NCI-H2029 treated with DMSO at 0.1 percent for 48 hours (cell line): ENCODE measurements at regions not wholly inside any gene's neighbourhood (a gene's known extent, or its start where the extent isn't known, plus 50 kb on each side); places are given as distances from the start of the nearest gene placed in this dataset.

ENCODE experiments used
- DNase-seq: peaks from one replicate; lab custom pipeline; 2025; lab: John Stamatoyannopoulos, UW

DNA sequence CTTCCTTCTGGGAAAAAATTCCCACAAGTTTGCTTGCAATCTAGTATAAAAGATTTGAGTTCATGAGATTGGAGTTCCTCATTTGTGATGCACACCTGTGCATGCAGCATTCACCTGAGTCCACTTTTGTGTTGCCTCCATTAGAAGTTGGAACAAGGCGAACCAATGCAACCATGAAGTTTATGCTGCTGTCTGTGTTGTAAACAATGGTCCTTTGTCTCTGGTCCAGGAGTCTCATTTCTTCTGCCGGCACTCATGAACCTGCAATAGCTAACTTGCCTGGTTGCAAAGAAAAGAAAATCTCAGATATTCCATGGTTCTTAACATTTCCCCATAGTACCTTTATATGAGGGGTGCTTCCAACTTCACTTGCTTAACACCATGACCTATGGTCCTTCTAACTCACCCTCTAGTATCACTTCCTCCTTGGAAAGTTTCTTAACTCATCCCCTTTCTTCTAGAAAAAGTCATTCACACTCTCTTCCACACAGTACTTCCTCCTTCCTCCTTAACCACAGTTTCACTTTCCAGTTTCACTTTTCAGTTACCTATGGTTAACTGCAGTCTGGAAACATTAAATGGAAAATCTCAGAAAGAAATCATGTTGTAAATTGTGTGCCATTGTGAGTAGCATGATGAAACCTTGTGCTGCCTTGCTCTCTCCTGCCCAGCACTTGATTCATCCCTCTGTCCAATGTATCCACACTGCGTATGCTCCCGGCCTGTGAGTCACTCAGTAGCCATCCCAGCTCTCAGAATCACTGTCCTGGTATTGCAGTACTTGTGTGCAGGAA, 128.8 kb upstream of the TRIB2 start:
- DNase-seq: no peak

DNA sequence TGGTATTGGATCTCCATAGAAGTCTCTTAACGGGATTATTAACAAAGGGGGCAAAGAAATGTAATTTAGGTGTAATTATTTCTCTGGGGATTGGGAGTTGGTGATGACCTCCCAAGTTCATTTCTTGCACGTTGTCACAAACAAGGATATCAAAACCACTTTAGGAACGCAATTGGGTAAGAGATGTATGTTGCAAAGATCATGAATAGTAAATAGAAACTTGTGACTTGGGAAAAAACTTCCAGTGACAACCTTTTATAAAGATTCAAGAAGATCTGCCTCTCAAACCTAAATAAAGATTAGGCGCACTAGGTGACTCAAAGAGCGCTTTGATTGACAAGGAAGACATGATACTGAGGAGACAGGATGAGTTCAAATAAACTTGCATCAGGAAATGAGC, 127.8 kb upstream of the TRIB2 start:
- no peak for DNase-seq

DNA sequence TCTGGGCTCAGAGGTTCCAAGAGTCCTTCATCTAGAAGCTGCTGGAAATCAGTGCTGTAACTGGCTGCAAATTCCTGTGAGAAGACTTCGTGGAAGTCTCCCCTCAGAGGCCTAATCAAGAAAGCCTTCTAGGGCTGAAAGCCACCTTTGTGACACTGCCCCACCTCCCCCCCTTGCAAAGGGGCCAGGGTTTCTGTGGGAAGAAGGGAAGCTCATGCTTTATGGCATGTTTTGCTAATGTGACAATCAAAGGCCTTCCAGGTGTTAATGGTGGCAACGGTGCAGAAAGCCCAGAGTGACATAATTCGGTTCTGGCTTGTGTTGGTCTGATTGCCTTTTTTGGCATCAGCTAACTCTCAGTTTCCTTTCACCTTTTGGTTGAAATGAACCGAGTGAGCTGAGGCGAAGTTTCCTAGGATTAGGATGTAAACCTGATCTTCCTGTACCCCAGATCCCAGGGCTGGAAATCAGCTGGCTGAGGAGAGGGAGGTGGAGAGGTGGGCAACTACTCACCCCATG, 126.9 kb upstream of the TRIB2 start:
- no peak for DNase-seq

DNA sequence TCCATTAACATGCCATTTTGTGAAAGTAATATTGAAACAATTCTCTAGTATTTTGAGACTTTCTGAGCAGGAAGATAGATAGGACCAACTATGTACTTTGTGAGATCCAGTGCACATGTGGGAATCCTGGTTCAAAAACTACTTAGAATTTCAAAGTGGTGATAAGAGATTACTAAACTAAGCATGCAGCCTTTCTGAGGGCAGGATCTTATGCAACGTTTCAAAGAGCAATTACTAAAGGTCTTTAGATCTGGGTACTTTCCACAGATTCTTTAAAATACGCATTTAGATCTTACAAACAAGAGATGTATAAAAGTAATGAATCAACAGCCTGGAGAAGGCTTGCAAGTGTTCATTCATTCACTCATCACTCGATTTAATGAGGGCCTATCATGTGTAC, 124.4 kb upstream of the TRIB2 start:
- no peak for DNase-seq

DNA sequence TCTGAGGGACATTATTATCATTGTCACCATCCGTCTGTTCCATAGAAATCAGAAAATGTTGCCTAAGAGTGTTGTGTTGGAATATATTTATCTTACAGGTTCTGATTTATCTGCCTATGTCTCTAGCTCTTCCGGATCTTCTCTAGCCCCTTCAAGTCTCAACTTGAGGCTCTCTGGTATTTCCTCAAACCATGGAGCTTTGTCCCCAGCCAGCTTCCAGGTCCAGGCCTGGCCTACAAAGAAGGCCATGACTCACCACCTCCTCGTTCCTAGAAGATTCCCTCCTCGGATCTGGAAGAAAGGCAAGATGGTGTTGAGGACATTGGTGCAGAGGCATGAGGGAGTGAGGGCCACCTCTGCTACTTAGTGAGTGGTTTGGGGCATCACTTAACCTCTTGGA, 122.1 kb upstream of the TRIB2 start:
- no peak for DNase-seq

DNA sequence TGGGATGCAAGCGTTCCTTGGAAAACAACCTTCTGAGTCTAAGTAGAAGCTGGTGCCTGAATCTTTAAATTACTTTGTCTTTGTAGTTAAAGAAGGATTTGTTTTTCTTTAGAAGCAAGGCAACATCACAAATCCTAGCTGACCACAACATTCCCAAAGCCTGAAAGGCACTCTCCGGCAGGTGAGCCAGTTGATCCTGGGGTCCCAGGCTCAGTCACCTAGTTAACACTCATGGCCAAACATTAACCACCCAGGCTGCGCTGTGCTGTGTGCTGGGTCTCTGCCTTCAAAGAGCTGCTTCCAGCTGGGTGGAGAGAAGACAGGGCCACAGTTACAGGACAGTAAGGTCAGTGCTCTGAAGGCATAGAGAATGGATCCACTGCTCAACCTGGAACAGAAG, 120.0 kb upstream of the TRIB2 start:
- DNase-seq: no peak

DNA sequence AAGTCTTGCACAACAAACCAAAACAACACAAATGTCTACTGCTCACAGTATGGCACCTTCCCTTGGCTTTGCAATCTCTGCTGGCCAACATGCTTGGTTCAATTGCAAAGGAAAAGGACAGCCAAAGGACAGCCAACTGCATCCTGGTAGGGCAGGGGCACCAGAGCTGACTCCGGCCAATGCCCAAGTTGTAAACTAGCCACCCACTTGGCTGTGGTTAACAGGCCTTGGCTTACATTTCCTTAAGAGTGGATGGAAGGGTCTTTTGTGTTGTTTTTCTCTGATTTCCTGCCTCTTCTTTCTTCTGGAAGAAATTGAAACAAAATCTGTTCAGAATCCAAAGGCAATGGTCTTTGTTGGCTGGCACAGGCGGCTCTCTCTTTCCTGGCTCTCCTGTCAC, 119.1 kb upstream of the TRIB2 start:
- DNase-seq: no peak

DNA sequence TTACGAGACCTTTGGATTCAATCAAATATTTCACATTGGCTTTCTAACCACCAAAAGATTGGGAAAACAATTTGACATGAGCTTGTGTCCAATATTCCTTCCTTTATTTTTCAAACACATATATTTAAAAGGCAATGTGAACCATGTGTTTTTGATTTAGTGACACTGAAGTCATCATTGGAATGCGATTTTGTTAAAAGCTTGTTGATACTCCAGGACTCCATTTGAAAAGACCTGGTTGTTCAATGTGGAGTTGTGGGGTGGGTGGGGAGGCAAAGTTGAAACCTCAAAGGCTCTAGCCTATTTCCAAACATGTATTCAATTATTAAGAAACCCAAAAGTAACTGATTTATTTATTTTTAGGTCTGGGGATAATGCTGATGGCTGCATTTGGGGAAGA, 114.1 kb upstream of the TRIB2 start:
- no peak for DNase-seq

DNA sequence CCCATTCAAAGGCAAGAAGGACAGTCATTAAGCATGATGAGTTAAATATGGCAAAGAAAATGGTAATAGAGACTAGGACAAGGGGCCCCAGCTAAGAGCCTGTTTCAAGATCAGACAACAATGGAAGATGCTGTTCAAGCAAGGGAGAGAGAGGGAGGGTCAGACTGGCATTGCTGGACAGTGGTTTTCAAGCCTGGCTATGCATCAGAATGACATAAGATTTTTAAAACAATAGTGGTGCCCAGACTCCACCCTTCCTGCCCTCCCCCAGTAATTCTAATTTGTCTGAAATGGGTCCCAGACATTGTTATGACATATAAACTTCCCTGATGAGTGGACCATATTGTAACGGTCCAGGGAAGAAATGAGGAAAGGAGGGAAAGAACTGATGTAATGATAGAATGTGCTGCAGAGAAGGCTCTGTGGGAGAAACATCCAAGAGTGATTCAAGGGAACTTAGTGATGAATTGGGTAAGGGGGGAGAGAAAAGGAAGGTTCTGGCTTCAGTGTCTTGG, 112.9 kb upstream of the TRIB2 start:
- DNase-seq: no peak

DNA sequence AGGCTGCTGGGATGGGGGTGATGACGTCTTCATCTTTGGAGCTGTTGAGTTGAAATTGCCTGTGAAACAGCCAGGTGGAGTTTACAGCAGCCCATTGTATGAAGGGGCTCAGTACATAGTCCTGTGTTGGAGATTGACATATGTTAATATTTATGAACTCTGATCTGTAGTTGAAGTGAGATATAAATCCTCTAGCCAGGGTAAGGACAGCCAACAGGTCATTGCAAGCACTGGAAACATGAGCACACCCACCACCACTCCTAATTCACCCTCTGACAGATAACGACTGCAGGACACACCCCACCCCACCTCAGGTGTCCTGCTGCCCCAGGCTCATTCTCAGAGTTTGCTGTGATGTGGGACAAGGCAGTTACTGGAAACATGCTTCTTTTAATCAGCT, 112.4 kb upstream of the TRIB2 start:
- DNase-seq: no peak

DNA sequence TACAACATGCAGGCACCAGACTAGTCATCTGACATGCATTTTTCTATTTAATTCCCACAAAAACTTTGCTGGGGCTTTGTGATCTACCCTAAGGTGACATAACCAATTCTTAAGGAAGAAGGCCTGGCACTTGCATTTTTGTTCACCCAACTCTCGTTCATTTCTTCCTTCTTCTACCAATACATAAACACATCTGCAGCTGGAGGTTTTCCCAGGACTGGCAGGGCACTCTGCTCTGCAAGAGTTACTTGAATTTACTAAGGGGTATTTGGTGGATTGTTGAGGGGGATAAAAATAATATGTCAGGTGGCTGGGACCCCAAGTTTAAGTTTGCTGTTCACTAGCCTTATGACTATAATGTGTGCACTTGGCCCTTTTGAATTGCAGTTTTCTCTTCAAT, 111.4 kb upstream of the TRIB2 start:
- no peak for DNase-seq

DNA sequence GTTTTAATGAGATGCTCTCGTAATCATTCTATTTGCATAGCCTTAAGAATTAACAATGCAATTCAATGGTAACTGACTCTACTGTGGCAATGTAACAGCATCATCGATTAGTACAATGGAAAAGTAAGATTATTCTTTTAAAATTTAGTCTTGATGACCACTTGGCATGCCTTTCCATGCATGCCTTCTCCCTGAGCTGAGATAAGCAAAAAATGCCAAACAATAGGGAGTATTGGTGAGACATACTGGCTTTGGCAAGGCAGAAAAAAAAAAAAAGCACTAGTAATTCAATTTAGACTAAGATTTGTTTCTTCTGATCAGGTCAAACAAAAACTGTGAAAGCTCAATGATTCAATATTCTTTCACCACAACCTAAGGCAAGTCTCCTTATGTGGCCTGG, 110.8 kb upstream of the TRIB2 start:
- no peak for DNase-seq

DNA sequence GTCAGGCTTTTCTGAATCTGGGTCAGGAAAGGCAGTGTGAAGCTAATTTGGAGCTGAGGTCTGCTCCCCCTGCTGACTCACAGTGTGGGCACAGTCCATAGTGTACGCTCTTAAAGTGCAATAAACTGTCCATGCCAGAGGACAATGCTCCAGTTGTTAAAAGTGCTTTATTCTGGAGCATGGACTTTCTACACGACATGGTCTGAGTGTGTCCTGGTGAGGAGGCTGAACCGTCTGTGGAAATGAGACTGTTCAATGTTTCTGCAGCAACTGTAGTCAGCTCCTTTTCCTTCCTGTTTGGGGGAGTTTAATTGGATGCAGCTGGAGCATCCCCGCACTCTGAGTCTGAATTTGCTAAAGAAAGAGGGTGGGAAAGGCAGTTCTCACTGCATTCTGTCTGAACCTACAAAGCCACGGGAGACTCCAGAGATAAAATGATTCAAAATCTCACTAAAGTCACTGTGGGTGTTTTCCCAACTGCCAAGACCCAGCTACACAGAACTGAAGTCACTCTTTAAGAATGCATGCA, 110.2 kb upstream of the TRIB2 start:
- DNase-seq: no peak

DNA sequence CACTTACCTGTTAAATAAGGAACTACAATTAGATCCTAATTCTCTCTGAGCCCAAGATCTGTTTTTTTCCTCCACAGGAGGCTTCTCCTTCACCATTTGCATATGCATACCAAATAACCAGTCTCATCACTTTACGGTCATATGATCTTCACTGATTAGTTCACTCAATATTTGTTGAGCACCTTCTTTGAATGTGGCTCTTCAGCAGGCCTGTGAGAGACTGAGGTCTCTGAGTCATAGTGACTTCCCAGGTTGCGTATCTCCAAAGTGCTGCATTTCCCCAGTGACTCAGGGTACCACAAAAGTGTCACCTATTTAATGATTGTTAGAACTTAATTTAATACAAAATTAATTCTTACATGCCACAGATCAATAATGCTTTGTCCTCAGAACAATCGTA, 108.8 kb upstream of the TRIB2 start:
- DNase-seq: no peak

DNA sequence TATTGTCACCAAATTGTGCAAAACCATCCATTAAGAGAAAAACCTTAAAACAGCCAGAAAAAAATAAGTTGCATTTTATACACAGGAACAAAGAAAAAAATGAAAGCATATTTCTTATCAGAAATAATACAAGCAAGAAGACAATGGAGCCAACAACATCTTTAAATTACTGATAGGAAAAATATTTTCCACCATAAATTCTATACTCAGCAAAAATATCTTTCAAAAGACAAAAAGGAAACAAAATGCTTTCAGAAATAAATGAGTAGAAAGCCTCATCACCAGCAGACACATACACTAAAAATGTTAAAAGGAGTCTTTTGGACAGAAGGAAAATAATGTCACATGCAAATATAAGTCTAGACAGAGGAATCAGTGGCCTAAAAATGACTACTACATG, 106.4 kb upstream of the TRIB2 start:
- no peak for DNase-seq

DNA sequence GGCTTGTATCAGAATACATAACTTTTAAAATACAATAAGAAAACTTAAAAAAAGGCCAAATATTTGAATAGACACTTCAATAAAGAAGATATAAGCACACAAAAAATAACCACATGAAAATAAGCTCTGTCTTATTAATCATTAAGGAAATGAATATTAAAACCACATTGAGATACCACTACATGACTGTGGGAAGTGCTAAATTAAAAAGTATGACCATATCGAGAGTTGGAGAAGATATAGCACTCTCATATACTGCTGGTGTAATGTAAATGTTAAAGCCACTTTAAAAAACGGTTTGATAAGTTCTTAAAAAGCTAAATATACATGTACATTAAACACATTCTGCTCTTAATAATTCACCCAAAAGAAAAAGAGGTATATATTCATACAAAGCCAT, 104.6 kb upstream of the TRIB2 start:
- DNase-seq: no peak

DNA sequence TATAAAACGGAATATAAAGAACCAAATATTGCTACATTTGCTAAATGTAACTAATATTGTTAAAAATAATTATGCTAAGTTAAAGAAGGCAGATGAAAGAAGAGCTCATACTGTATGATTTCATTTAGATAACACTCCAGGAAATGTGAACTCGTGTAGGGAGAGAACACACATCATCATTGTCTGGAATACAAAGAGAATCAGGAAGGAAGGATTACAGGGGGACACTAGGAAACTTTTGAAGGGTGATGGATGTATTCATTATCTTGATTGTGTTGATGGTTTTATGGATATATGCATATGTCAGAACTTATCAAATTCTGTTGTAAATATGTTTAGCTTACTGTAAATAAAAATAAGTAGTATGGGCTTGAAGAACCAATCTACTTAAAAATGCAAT, 104.1 kb upstream of the TRIB2 start:
- DNase-seq: no peak

DNA sequence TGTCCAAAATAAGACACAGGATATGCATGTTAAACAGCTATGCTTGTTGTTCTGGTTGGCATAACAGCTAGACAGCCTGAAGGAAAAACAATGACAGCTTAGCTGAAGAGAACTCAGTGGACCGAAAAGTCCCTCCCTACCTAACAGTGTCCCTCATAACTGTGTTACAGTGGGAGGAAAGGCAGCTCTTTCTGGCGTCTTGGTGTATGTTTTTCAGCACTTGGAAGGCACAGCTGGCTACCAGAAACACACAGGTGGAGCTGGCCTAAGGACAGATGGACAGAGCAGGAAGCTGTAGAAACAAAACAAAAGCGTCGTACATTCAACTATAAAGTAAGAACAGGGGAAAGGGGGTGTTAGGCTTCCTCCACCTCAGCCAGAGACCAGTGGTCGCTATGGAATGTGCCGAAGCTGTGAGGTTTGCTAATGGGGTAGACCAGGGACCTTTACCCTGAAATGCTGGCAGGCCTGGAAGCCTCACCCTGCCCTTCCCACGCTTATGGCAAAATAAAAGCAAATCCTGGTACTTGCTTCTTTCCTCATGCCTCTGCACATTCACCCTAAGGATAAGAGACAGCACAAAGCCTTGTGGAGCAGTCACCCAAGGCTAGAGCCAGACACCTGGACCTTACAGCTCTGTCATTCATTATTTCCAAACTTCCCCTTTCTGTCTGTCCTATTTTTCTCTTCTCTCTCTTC, 103.5 kb upstream of the TRIB2 start:
- no peak for DNase-seq

DNA sequence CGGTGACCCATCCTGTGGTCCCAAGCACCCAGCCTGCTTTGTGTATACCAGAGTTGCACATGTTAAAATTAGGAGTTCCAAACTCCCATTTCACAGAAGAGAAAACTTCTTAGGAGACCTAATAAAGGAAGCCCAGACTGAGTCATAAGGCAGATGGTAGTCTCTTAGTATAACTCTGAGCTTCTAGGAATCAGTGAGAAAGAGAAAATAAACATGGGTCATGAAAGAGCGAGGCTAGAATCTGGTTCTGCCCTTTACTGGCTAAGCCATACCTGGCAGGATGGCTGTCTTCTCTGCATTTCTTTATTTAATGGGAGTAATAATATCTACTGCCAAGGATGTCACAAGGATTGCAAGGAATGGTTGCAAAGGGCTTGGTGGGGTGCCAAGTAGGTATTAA, 101.2 kb upstream of the TRIB2 start:
- DNase-seq: no peak

DNA sequence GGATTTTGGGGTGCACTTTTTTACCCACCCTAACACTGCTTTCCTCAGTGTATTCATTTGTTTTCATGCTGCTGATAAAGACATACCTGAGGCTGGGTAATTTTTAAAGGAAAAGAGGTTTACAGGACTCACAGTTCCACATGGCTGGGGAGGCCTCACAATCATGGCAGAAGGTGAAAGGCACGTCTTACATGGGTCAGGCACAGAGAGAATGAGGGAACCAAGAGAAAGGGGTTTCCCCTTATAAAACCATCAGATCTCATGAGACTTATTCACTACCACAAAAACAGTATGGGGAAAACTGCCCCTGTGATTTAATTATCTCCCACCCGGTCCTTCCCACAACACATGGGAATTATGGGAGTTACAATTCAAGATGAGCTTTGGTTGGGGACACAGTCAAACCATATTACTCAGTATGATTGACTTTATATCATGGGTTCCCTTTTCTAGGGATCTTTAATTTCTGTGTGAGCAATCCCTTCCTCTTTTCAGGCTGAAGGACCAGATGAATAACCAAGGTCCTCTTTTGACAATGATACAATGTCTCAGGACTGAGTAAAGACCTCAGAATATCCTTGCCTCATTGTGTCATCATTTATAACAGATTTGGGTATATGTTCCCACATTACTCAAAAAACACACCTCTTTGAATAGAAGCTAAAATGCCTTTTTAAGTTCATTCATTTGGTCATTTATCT, 100.1 kb upstream of the TRIB2 start:
- no peak for DNase-seq

DNA sequence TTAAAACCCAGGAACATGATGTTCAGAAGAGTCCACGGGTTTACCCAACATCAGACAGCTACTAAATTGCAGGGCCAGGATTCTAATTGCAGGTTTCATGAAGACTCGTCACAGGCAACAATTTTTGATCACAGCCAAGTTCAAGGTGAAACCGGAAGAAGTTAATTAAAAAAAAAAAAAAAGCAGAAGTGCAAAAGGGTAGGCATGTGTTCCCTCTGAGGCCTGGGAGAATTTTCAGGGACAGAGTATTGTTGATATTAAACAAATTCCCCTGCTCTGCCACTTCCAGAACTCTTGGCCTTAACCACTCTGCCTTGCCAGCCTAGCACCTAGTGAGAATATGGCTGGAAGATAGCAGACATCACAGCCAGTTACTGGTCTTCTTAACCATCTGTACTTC, 99.4 kb upstream of the TRIB2 start:
- DNase-seq: no peak

DNA sequence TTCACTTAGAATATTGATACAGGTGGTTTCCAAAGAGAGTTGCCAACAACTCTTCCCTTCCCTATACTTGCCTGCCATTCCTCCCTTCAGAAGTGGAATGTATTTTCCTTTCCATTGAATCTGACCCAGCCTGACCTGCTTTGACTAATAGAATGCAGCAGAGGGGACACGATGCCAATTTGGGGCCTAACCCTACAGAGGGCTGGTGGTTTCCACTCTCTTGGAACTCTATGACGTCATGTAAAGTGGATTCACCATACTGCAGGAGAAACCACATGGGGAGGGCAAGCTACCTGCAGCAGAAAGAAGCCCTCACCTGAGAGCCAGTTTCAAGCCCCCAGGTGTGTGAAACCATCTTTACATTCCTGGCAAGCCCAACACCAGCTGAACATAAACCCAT, 98.9 kb upstream of the TRIB2 start:
- no peak for DNase-seq

DNA sequence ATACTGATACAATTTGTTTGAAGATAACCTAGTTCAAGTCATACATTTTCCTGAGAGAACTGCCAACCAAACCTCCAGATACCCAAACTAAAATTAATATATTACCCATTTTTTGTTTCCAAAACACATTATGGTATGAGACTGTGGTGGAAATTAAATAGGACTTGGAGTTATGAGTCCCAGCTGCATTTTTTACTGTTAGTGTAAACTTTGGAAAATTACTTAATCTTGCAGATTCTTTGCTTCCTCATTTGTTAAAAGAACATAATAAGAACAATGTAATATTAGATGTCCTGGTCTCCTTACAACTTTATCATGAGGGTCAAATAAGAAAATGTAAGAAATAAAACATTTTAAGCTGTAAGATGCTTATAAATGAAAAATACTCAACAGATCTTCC, 98.2 kb upstream of the TRIB2 start:
- DNase-seq: no peak
